ENCODE measurements at regions not wholly inside any gene's neighbourhood (a gene's known extent, or its start where the extent isn't known, plus 50 kb on each side); places are given as distances from the start of the nearest gene placed in this dataset.

DNA sequence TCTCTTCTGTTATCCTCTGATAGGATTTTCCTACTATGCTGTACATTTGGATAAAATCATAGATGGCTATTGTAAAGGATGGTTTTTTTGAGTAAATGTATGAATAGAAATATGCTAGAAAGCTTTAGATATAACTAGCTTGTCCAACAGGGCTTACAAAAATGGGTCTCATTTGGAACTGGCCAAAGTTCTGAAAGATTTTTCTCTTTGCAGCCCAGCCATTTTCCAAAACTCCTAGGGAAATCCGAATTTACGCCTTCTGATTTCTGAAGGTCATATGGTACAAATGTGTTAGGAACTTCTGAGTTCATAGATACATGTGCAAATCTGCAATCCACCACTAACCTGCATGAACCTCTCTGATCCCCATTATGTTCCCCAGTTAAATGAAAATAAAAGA, 603.9 kb upstream of the C9orf72 start:
- ATAC-seq (no peak), DNase-seq (no peak)
- Histone ChIP-seq H3K4me3 (no peak overlapping the region), H3K4me1 (no peaks in the 10 kb centered on the region), H3K9me3 (no peaks in the 10 kb centered on the region), H3K27me3 (ENCODE audit: low read depth) (no peaks in the 10 kb centered on the region), H3K27ac (no peak overlapping the region), H3K36me3 (no peaks in the 10 kb centered on the region)
- intact Hi-C loops (cut with DNase I), result no loop called here
- TF ChIP-seq, protein P1, sequence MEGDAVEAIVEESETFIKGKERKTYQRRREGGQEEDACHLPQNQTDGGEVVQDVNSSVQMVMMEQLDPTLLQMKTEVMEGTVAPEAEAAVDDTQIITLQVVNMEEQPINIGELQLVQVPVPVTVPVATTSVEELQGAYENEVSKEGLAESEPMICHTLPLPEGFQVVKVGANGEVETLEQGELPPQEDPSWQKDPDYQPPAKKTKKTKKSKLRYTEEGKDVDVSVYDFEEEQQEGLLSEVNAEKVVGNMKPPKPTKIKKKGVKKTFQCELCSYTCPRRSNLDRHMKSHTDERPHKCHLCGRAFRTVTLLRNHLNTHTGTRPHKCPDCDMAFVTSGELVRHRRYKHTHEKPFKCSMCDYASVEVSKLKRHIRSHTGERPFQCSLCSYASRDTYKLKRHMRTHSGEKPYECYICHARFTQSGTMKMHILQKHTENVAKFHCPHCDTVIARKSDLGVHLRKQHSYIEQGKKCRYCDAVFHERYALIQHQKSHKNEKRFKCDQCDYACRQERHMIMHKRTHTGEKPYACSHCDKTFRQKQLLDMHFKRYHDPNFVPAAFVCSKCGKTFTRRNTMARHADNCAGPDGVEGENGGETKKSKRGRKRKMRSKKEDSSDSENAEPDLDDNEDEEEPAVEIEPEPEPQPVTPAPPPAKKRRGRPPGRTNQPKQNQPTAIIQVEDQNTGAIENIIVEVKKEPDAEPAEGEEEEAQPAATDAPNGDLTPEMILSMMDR (IDR thresholded peaks at IDR 0.05), result no peak

DNA sequence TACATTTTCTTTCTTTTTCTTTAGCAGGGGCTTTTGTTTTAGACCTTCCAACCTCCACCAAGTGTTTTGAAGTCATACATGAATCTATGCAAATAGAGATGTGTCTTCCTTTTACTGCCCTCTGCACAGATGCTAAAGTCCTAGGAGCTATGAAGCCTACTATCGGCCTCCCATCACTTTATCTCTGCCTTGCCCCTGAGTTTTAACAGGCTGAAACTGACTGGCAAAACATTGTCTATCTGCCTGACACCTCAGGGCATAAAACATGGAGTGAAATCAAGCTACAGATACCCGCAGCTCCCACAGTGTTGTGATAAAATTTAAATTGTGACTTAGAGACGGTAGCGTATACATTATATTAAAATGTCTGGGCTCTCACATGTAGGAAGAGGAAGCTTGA, 604.6 kb upstream of the C9orf72 start:
- intact Hi-C loops (cut with DNase I), result no loop called here
- H3K9me3 ChIP-seq, result no peaks in the 10 kb centered on the region
- ATAC-seq (no peak), DNase-seq (no peak)
- TF ChIP-seq, protein P1 (IDR thresholded peaks at IDR 0.05), result no peak
- no peaks in the 10 kb centered on the region for H3K4me1 ChIP-seq
- H3K27me3 ChIP-seq (ENCODE audit: low read depth), result no peaks in the 10 kb centered on the region
- H3K4me3 ChIP-seq, result no peak overlapping the region
- H3K36me3 ChIP-seq, result no peaks in the 10 kb centered on the region
- no peak overlapping the region for H3K27ac ChIP-seq

DNA sequence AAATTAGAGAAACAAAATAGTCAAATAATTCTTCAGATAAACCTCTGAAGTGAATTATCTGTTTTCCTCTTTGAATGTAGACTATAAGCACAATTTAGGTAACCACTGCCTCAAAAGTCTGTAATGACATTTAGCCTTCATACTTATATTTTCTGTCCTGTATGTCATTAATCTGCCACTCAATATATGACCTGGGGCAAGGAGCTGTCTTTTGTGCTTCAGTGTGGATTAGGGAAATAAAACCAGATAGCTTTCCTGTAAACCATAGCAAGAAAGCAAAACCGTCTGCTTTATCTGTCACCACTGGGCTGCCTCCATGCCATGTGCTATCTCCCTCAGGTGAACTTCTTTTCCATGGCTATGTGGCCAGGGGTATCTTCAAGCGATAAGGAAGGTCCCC, 606.6 kb upstream of the C9orf72 start:
- no peak for ATAC-seq
- intact Hi-C loops (cut with DNase I), result no loop called here
- no peaks in the 10 kb centered on the region for H3K36me3 ChIP-seq

DNA sequence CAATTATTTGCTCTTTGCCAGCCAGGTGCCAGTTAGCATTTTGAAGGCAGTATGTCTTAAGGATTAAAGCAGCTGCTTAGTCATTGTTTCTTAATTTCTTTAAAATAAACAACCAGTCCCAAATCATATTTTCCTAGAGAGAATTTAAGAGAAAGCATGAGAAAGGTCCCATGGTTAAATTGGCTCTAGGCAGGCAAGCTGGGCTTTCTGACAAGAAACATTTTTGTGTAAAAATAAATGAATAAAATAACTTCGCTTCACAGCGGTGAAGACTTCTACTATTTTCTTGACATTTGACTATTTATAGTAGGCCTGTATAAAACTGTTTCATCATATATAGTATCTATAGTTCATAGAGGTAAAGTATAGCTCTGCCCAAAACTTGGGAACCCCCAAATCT, 617.7 kb upstream of the C9orf72 start:
- H3K36me3 ChIP-seq, result no peaks in the 10 kb centered on the region
- H3K27ac ChIP-seq, result no peak overlapping the region
- no peaks in the 10 kb centered on the region for H3K4me1 ChIP-seq
- H3K27me3 ChIP-seq (ENCODE audit: low read depth), result no peaks in the 10 kb centered on the region
- no peak overlapping the region for H3K4me3 ChIP-seq
- intact Hi-C loops (cut with DNase I), result no loop called here
- H3K9me3 ChIP-seq, result no peaks in the 10 kb centered on the region
- DNase-seq (no peak), ATAC-seq (no peak)
- TF ChIP-seq, protein P1 (IDR thresholded peaks at IDR 0.05), result no peak

More for the DNA sequence above, 606.6 kb upstream of the C9orf72 start:
- Histone ChIP-seq H3K4me3 (no peak overlapping the region), H3K4me1 (no peaks in the 10 kb centered on the region), H3K27ac (no peak overlapping the region), H3K27me3 (ENCODE audit: low read depth) (no peaks in the 10 kb centered on the region), H3K9me3 (no peaks in the 10 kb centered on the region)
- TF ChIP-seq, protein P1 (IDR thresholded peaks at IDR 0.05), result no peak
- DNase-seq, result no peak

DNA sequence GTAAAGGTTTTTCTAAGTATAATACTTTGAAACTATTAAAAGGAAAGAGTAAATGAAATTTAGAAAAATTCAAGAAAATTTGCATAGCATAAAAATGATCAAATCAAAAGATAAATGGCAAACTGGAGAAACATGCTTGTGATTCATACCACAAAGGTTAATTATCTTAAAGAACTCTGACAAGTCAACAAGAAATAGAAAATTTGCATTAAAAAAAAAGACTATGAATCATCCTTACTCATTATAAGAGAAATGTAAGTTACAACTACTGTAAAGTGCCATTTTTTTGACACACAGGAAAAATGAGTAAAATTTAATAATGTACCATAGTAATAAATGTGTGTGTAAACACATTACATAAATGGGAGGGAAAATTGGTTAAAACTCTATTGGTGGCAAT, 624.4 kb upstream of the C9orf72 start:
- Histone ChIP-seq H3K4me1 (no peaks in the 10 kb centered on the region), H3K9me3 (no peaks in the 10 kb centered on the region), H3K36me3 (no peaks in the 10 kb centered on the region), H3K27me3 (ENCODE audit: low read depth) (no peaks in the 10 kb centered on the region), H3K4me3 (no peak overlapping the region), H3K27ac (no peak overlapping the region)
- TF ChIP-seq, protein P1 (IDR thresholded peaks at IDR 0.05), result no peak
- intact Hi-C loops (cut with DNase I), result no loop called here
- DNase-seq (no peak), ATAC-seq (no peak)

DNA sequence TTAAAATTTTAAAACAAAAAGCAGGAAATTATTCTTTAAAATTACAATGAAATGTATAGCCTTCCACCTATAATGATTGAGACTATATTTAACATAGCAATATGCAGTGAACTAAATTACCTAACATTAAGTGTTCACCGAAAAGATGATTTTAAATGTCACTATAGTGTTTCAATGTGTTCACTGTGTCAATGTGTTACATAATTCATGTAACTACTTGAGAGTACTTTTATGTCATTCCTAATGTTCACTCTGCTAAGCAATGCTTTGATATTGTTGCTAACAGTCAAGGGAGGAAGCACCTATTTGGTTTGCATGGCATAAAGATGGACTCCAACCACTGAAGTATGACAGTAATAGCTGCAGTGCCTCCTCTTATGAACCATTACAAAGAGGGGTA, 629.8 kb upstream of the C9orf72 start:
- Histone ChIP-seq H3K27ac (no peak overlapping the region), H3K4me1 (no peaks in the 10 kb centered on the region), H3K4me3 (no peak overlapping the region), H3K9me3 (no peaks in the 10 kb centered on the region), H3K36me3 (no peaks in the 10 kb centered on the region), H3K27me3 (ENCODE audit: low read depth) (no peaks in the 10 kb centered on the region)
- intact Hi-C loops (cut with DNase I), result no loop called here
- DNase-seq (no peak), ATAC-seq (no peak)
- TF ChIP-seq, protein P1 (IDR thresholded peaks at IDR 0.05), result no peak
